Stimulated activated effector memory CD8-positive, alpha-beta T cell treated with anti-CD3 and anti-CD28 coated beads, Interleukin-12 subunit alpha, Interleukin-12 subunit beta, amount 100 ng/mL, for 72 hours (primary cell): ENCODE measurements at regions not wholly inside any gene's neighbourhood (a gene's known extent, or its start where the extent isn't known, plus 50 kb on each side); places are given as distances from the start of the nearest gene placed in this dataset.

Experiments
- ATAC-seq: fragments of 150-1000 bp; cut with Tn5 transposase; 2 replicates; pipeline ENCODE4 v1.10.0; 2021
- DNase-seq, 2 donors: peaks; one replicate each; pipeline ENCODE4 v3.0.0; 2021 to 2022; ENCODE audit warnings: low spot score in 2 of 2
- H3K27ac Mint-ChIP-seq: one replicate; pipeline ENCODE4 v1.8.0; 2022; ENCODE audit warnings: mild to moderate bottlenecking, mixed read lengths
- H3K36me3 Mint-ChIP-seq: one replicate; pipeline ENCODE4 v1.8.0; 2022; ENCODE audit warnings: mild to moderate bottlenecking, mixed read lengths
- H3K4me1 Mint-ChIP-seq: one replicate; pipeline ENCODE4 v1.8.0; 2022; ENCODE audit warnings: mixed read lengths
- H3K4me3 Mint-ChIP-seq: one replicate; pipeline ENCODE4 v1.8.0; 2022; ENCODE audit warnings: mild to moderate bottlenecking, mixed read lengths
- H3K9me3 Mint-ChIP-seq: one replicate; pipeline ENCODE4 v1.8.0; 2022; ENCODE audit warnings: mixed read lengths

DNA sequence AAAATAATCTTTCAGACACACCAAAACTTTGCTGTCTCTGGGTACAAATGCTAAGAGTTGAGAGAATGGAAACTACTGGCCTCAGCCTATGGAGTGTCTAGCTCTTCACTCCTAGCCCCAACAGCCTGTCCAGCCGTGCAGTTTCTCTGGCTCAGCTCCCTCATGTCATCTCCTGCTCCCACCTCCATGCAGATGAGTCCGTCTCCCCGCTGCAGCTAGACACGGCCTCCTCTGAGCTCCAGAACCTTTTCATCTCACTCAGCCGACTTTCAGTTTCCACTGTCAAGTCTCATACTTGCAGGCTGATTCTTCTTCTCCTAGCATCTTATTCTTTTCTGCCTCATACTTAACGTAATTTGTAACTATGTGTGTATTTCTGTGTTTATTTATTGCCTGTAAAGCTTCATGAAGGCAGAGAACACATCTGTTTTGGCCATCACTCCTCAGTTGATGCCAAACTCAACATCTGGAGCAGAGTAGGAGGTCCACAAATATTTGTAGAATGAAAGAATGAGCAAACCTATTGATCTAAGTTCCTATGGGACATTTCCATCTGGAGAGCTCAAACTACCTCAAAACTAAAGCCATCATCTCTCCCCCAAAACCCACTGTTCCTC is 139.8 kb upstream of the PWP1 start:
- Mint-ChIP-seq H3K4me3 (no peak overlapping the region), H3K27ac (no peak overlapping the region), H3K4me1 (no peaks in the 10 kb centered on the region), H3K9me3 (no peaks in the 10 kb centered on the region), H3K36me3 (no peaks in the 10 kb centered on the region)
- ATAC-seq (no peak), DNase-seq (no peak)

DNA sequence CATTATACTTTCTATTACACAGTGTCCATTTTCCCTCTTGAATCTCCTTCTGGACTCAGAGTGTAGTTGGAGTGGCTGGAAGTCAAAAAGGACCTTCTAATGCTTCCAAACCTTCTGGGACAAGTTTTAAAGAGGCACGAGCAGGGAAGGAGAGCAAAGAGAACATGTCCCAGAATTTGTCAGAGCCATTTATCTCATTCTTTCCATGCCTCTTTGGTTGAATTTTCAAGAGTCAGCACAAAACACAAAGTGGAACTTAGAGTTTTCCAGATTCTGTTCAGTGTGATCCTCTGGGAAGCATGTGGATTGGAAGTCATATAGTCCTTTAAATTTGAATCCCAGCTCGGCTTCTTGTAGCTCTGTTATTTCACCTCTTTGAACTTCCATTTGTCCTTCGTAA is 138.2 kb upstream of the PWP1 start:
- DNase-seq = no peak
- ATAC-seq = no peak
- no peak overlapping the region for H3K27ac Mint-ChIP-seq
- H3K36me3 Mint-ChIP-seq = no peaks in the 10 kb centered on the region
- no peak overlapping the region for H3K4me3 Mint-ChIP-seq
- H3K4me1 Mint-ChIP-seq = no peaks in the 10 kb centered on the region
- no peaks in the 10 kb centered on the region for H3K9me3 Mint-ChIP-seq

DNA sequence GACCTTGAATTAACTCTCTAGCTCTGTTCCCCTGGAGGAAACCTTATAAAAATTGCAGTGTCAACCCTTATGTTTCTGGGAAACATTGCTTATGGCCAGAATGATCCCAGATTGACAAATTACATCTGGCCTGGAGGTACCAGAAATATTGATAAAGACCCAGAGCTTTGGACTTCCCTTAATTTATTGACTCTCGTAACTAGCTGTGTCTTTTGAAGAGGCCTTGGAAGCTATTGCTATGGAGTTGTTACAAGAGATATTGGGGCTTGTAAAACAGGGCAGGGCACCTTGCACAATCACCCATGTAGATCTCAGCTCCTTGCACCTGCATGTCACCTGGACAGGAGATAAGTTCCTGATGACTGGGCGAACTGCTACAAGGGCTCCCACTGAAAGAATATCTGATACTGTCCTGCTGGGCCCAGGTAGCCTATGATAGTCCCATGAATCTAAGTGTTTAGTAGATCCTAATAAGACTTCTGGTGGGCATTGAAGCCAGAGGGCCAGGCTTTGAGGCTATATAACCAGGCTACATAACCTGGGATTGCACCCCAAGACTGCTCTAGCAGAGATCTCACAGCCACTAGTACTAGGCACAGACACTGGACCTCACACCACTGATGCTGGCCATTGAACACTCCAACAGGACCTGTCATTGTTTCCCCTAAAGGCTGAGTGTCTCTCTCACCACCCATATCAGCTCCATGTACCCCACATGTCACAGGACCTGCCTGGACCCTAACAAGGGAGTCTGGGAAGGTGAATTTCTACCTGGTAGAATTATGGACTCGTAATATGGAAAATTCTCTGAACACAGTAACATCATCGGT is 135.7 kb upstream of the PWP1 start:
- no peak overlapping the region for H3K4me3 Mint-ChIP-seq
- DNase-seq (no peak), ATAC-seq (no peak)
- no peak overlapping the region for H3K27ac Mint-ChIP-seq
- no peaks in the 10 kb centered on the region for H3K36me3 Mint-ChIP-seq
- peaks cover 5% of the 10 kb centered on the region for H3K4me1 Mint-ChIP-seq
- H3K9me3 Mint-ChIP-seq = no peaks in the 10 kb centered on the region

DNA sequence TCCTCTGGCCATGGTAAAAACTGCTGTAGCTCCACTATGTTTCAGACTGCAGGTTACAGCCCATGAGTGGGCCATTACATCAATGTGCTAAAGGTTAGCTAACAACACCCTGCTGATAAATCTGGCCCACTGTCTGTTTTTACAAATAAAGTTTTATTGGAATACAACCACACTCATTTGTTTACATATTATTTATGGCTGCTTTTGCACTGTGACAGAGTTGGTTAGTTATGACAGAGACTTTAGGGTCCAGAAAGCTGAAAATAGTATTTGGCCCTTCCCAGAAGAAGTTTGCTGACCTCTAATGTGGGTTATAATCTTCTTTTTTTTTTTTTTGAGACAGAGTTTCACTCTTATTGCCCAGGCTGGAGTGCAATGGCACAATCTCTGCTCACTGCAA is 134.2 kb upstream of the PWP1 start:
- Mint-ChIP-seq H3K4me1 (peaks cover 5% of the 10 kb centered on the region), H3K36me3 (no peaks in the 10 kb centered on the region), H3K27ac (no peak overlapping the region), H3K9me3 (no peaks in the 10 kb centered on the region), H3K4me3 (no peak overlapping the region)
- ATAC-seq (no peak), DNase-seq (no peak)

DNA sequence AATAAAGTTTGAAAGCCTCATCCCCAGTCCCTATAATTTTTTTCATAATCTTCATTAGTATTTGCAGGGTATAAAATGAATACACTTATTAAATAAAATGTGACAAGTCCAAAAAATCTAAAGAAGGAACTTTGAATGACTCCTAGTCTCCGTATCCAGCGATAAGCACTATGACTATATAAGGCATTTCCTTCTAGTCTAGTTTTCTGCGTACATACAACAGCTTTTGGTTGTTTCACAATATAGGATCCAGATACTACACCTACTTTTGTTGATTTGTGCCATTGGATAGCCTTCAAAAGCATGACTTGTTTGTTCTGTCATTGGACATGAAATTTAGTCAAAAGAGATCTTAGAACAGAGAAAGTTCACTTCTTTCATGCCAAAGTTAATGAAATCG is 133.3 kb upstream of the PWP1 start:
- Mint-ChIP-seq H3K4me1 (peaks cover 5% of the 10 kb centered on the region), H3K27ac (no peak overlapping the region), H3K4me3 (no peak overlapping the region), H3K9me3 (no peaks in the 10 kb centered on the region), H3K36me3 (no peaks in the 10 kb centered on the region)
- DNase-seq (no peak), ATAC-seq (no peak)

DNA sequence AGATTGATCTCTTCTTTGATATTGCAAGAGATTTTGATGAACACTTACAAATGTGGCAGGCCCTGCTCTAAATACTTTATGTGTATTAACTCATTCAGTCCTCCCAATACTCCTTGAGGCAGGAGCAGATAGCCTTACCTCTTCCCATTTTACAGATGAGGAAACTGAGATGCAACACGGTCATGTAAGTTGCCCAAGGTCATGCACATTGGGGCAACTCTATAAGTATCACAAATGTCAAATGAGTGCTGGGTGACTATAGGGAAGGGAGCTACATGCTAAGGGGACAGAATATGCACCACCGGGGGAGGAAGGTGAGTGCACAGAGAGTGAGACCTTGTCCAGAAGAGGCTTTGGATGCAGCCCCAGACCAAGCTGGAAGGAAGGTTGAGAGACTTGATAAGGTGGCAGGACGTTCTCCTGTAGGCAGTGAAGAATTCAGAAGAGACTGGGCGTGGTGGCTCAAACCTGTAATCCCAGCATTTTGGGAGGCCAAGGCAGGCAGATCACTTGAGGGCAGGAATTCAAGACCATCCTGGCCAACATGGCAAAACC is 132.3 kb upstream of the PWP1 start:
- Mint-ChIP-seq H3K4me3 (no peak overlapping the region), H3K9me3 (no peaks in the 10 kb centered on the region), H3K36me3 (no peaks in the 10 kb centered on the region), H3K4me1 (peaks cover 5% of the 10 kb centered on the region), H3K27ac (no peak overlapping the region)
- DNase-seq = no peak
- ATAC-seq = no peak

DNA sequence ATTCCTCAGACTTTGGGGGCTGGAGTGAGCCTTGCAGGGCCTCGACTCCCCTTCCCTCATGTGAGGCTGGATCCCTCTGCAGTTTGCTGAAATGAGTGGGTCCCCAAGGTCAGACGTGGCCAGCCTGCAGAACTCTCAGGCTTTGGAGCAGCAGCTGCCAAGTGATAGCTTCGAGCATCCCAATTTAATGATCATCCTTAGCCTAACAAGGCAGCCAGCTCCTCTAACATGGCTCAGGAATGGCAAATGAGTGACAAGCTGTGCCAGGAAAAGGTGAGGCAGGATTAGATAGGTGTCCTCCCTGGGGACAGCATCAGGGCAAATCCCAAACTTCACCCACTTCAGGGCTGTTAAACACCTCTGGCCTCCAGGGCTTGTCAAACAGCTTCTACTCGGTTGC is 130.7 kb upstream of the PWP1 start:
- H3K4me3 Mint-ChIP-seq = no peak overlapping the region
- DNase-seq = no peak
- no peak overlapping the region for H3K27ac Mint-ChIP-seq
- no peaks in the 10 kb centered on the region for H3K9me3 Mint-ChIP-seq
- peaks cover 5% of the 10 kb centered on the region for H3K4me1 Mint-ChIP-seq
- no peaks in the 10 kb centered on the region for H3K36me3 Mint-ChIP-seq
- ATAC-seq = no peak

DNA sequence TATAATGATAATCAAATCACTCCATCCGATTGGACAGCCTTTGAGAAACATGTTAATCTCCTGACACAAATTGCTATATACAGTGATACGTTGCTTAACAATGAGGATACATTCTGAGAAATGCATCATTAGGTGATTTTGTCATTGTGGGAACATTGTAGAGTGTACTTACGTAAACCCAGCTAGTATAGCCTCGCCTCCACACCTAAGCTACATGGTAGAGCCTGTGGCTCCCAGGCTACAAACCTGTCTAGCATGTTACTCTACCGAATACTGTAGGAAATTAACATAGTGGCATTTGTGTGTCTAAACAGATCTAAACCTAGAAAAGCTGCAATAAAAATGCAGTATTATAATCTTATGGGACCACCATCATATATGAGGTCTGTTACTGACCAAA is 128.6 kb upstream of the PWP1 start:
- Mint-ChIP-seq H3K4me3 (no peak overlapping the region), H3K9me3 (no peaks in the 10 kb centered on the region)

DNA sequence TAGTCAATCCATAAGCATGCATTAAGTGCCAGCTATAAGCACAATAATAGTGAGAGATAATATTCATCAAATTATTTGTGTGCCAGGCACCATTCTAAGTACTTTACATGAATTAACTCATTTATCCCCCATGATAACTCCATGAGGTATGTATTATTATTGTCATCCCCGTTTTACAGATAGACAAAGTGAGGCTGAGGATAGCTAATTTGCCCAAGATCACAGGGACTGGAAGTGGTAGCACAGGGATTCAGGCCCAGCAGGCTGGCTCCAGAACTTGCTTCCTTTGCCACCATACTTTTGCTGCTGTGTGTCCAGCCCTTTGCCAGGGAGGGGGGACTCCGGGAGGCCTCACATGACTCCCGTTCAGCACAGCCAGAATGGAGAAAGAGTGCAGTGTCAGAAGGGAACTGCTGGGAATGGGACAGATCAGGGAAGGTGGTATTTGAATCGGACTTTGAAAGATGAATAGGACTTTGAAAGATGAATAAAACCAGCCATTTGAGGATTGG is 128.0 kb upstream of the PWP1 start:
- no peak overlapping the region for H3K27ac Mint-ChIP-seq
- H3K36me3 Mint-ChIP-seq = no peaks in the 10 kb centered on the region
- no peak for DNase-seq
- H3K4me1 Mint-ChIP-seq = peaks cover 5% of the 10 kb centered on the region
- no peak for ATAC-seq
- H3K9me3 Mint-ChIP-seq = no peaks in the 10 kb centered on the region
- H3K4me3 Mint-ChIP-seq = no peak overlapping the region

More for the DNA sequence above, 128.6 kb upstream of the PWP1 start:
- Mint-ChIP-seq H3K36me3 (no peaks in the 10 kb centered on the region), H3K4me1 (peaks cover 5% of the 10 kb centered on the region), H3K27ac (no peak overlapping the region)
- DNase-seq (no peak), ATAC-seq (no peak)

DNA sequence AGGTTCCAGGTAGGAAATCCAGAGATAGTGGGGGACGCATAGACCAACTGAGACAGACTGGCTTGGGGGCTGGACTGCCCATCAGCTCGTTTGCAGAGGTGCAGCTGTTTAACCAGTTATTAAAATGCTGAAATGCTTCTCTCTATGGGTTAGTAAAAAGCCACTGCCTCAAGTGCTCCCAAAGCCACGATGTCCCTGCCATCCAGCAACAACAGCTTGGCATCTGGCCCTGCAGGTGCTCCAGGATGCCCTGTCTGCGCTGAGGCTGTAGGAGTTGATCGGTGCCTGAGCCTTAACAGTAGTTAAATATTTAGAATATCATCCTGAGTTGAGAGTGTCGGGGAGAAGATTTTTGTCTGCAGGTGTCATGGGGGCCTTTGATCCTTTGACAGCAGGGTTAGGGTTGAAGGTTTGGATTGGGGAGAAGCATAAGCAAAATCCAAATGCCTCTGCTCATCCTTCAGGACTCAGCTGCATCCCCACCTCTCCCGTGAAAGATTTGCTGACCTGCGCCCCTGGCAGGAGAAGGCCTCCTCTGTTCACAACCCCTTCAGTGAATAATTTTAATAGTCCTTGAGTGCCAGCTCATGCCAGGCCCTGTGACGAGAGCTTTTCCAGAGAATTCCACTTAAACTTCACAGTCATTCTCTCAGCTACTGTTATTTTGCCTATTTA is 127.3 kb upstream of the PWP1 start:
- H3K4me1 Mint-ChIP-seq = peaks cover 3% of the 10 kb centered on the region
- H3K36me3 Mint-ChIP-seq = no peaks in the 10 kb centered on the region
- H3K27ac Mint-ChIP-seq = no peak overlapping the region
- ATAC-seq (no peak), DNase-seq (no peak)
- no peak overlapping the region for H3K4me3 Mint-ChIP-seq
- no peaks in the 10 kb centered on the region for H3K9me3 Mint-ChIP-seq

DNA sequence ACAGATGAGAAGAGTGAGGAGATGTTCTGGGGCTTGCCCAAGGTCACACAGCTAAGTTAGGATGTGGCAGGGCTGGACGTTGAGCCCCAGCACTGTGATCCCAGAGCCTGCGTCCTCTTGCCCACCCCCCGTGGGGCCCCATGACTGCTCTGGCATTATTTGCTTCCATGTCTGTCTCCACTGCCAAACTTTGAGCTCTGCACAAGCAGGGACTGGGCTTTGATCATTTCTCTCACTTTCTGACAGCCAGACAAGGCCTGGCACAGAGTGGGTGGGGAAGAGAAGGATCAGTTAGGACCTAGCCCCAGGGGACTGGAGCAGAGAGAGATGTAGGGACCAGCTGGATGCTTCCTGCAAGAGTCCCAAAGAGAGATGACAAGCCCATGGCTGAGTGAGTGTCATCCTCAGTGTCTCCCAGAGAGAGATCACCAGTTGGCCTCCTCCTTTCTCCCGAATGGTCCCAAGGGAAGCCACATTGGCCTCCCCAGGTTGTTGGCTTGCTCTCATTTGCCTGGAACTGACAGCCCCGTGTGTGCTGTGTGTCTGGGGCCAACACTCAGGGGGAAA is 126.7 kb upstream of the PWP1 start:
- Mint-ChIP-seq H3K4me1 (no peaks in the 10 kb centered on the region), H3K4me3 (no peak overlapping the region), H3K9me3 (no peaks in the 10 kb centered on the region), H3K27ac (no peak overlapping the region), H3K36me3 (no peaks in the 10 kb centered on the region)
- ATAC-seq = no peak
- no peak for DNase-seq

DNA sequence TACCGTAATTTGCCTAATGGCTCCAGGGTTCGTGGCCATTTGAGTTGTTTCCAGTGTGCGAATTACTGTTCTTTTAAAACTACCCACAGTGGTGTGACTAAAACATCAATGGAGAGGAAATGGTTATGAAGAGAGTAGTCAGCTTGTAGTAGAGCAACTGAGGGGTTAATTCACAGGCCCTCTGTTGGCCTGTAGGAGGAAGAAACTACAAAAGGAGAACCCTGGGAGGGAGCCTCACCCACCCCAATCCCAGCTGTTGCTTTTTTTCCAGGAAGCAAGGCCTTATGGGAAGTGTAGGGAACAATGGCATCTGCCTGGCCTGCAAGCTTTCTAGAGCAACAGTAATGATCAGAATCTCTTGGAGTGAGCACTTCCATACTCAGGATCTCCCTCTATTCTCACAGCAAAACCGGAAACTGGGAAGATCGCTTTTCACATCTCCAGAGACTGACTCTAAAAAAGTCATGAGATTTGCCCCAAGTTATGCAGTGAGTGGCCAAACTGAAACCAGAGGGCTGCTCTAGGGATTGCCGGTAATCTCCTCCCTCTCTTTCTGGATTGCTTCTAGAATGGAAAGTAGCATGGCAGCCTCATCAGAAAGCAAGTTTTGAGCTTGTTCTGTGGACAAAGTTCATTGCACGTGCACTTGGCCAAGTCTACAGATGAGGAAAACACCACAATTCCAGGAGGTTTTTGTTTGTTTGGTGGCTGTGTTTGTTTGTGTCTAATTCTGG is 125.3 kb upstream of the PWP1 start:
- H3K9me3 Mint-ChIP-seq = no peaks in the 10 kb centered on the region
- H3K36me3 Mint-ChIP-seq = no peaks in the 10 kb centered on the region
- no peaks in the 10 kb centered on the region for H3K4me1 Mint-ChIP-seq
- H3K27ac Mint-ChIP-seq = no peak overlapping the region
- DNase-seq = no peak
- no peak overlapping the region for H3K4me3 Mint-ChIP-seq
- ATAC-seq = no peak

DNA sequence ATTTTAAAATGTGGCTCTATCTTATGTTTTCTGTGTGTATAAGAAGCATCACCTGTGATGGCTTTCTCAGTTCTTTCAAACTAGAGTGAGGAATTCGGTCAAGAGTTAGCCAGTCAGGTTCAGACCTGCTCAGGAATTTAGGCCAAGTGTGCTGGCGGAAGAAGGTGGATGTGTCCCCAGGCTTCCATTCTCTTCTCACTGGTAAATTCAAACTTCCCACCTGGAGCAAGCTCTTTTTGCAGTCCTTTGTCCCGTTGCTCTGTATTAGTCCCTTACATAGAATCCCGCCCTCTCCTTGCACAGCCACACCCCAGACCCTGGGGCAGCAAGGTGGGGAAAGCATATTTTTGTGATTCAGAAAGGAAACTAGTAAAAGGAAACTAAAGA is 124.7 kb upstream of the PWP1 start:
- no peak for DNase-seq
- ATAC-seq = no peak
- no peak overlapping the region for H3K27ac Mint-ChIP-seq
- H3K36me3 Mint-ChIP-seq = no peaks in the 10 kb centered on the region
- H3K9me3 Mint-ChIP-seq = no peaks in the 10 kb centered on the region
- H3K4me1 Mint-ChIP-seq = no peaks in the 10 kb centered on the region
- no peak overlapping the region for H3K4me3 Mint-ChIP-seq

DNA sequence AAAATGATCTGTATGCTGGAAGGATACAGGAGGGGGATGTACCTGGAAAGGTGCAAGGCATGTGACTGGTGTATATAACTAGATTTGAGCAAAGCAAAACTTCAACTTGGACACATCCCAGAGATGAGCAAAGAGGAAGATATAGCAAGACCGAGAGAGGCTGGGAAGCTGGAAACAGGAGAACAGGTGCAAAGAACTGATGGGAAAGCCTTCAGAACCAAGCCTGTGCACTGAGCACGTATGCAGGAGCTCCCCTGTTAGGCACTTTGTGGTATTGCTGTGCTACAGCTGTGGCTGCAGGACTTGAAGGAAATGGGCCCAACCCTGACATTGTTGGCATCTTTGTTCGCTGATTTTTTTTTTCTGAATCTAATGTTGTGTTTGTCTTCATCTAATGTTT is 120.7 kb upstream of the PWP1 start:
- DNase-seq (no peak), ATAC-seq (peak; percentile 46)
- Mint-ChIP-seq H3K4me3 (no peak overlapping the region), H3K9me3 (no peaks in the 10 kb centered on the region), H3K4me1 (no peaks in the 10 kb centered on the region), H3K27ac (no peak overlapping the region), H3K36me3 (no peaks in the 10 kb centered on the region)

DNA sequence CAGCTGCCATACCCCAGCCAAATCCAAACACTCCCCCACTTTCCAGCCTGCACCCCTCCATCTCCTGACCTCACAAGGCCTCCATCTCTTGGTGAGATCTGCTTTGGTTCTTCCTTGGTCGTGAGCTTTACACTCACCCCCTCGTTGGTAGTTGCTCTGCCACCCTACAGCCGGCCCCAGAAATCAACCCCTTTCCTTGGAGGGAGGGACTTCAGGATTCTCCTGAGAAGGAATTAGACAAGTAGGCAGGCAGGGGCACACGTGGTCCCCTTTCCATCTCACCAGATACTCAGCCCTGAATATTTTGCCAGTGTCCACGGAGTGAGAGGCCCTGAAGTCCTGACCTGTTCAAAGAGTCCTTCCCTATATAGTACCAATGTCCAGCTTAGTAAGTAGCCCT is 120.0 kb upstream of the PWP1 start:
- Mint-ChIP-seq H3K9me3 (no peaks in the 10 kb centered on the region), H3K36me3 (no peaks in the 10 kb centered on the region), H3K4me3 (no peak overlapping the region), H3K4me1 (no peaks in the 10 kb centered on the region), H3K27ac (no peak overlapping the region)
- DNase-seq (no peak), ATAC-seq (no peak)
